Mucosa of descending colon (tissue), 3 donors: ENCODE measurements at regions not wholly inside any gene's neighbourhood (a gene's known extent, or its start where the extent isn't known, plus 50 kb on each side); places are given as distances from the start of the nearest gene placed in this dataset.
A peak's percentile ranks its signal among the peaks of the same experiment; 100 is the strongest.

Source experiments
- ATAC-seq: fragments of 200-7000 bp; cut with Tn5 transposase; one replicate; pipeline ENCODE4 v1.9.1; 2020; ENCODE audit warnings: mild to moderate bottlenecking, moderate library complexity
- DNase-seq, 3 donors: peaks; one replicate each; pipeline ENCODE4 v3.0.0-alpha.2; 2020
- H3K36me3 ChIP-seq: fragments of 200-600 bp; one replicate; pipeline ENCODE4 v1.8.0; 2021; ENCODE audit warnings: low read depth, mild to moderate bottlenecking
- H3K4me1 ChIP-seq: fragments of 200-600 bp; one replicate; pipeline ENCODE4 v1.8.0; 2021; ENCODE audit warnings: low read depth, mild to moderate bottlenecking
- H3K4me3 ChIP-seq: fragments of 200-600 bp; one replicate; pipeline ENCODE4 v1.8.0; 2021; ENCODE audit warnings: mild to moderate bottlenecking
- H3K9me3 ChIP-seq: fragments of 200-600 bp; one replicate; pipeline ENCODE4 v1.8.0; 2021; ENCODE audit warnings: mild to moderate bottlenecking
- CTCF ChIP-seq: fragments of 200-600 bp; IDR thresholded peaks from one replicate; pipeline ENCODE4 v1.8.0; 2022; ENCODE audit warnings: antibody characterized with exemption, mild to moderate bottlenecking
- intact Hi-C, 2 donors: fragments of 100-400 bp; cut with DNase I in 1 of 2; cut with micrococcal nuclease in 1 of 2; formaldehyde crosslinking; loops; one replicate each; pipeline versions ENCODE4 v1.11.0 to v1.11.1; 2022; cut with DNase I, micrococcal nuclease
- donor health status: DM: no; HTN: no; CAD: no; lungs with moderate emphysema.
- donor health status: DM: no; HTN: no; CAD: no.
- donor health status: DM: no; HTN: yes; CAD: no.

GRCh38 chr12:115079760-115080159 lies 395.8 kb upstream of the TBX3 start:
- Histone ChIP-seq H3K4me1 (peaks cover 5% of the 10 kb centered on the region), H3K9me3 (no peaks in the 10 kb centered on the region), H3K4me3 (no peak overlapping the region), H3K36me3 (no peaks in the 10 kb centered on the region)
- DNase-seq, result no peak
- ATAC-seq, result peak; percentile 75
- intact Hi-C loops, result no loop called here
- no peak for TF ChIP-seq CTCF

- no peaks in the 10 kb centered on the region for H3K9me3 ChIP-seq
- DNase-seq, result no peak
- no peak overlapping the region for H3K4me3 ChIP-seq
- H3K4me1 ChIP-seq, result peaks cover 5% of the 10 kb centered on the region
- ATAC-seq, result no peak
- TF ChIP-seq CTCF, result no peak
- intact Hi-C loops, result no loop called here
- no peaks in the 10 kb centered on the region for H3K36me3 ChIP-seq
Observed at GRCh38 chr12:115078990-115079389, 395.0 kb upstream of the TBX3 start.

- ATAC-seq (no peak), DNase-seq (no peak)
- no peak for TF ChIP-seq CTCF
- intact Hi-C loops, result no loop called here
- H3K4me1 ChIP-seq, result peaks cover 5% of the 10 kb centered on the region
- no peaks in the 10 kb centered on the region for H3K36me3 ChIP-seq
- no peaks in the 10 kb centered on the region for H3K9me3 ChIP-seq
- no peak overlapping the region for H3K4me3 ChIP-seq
Observed at GRCh38 chr12:115078334-115078733, 394.4 kb upstream of the TBX3 start.

- Histone ChIP-seq H3K9me3 (no peaks in the 10 kb centered on the region), H3K36me3 (no peaks in the 10 kb centered on the region), H3K4me3 (no peak overlapping the region), H3K4me1 (peaks cover 8% of the 10 kb centered on the region)
- TF ChIP-seq CTCF, result no peak
- ATAC-seq (no peak), DNase-seq (no peak)
- intact Hi-C loops, result no loop called here
Observed at GRCh38 chr12:115075552-115076170, 391.7 kb upstream of the TBX3 start.

GRCh38 chr12:115074617-115075016 lies 390.6 kb upstream of the TBX3 start:
- peaks cover 8% of the 10 kb centered on the region for H3K4me1 ChIP-seq
- H3K36me3 ChIP-seq, result no peaks in the 10 kb centered on the region
- ATAC-seq, result no peak
- no peak for TF ChIP-seq CTCF
- H3K4me3 ChIP-seq, result no peak overlapping the region
- intact Hi-C loops, result no loop called here
- no peaks in the 10 kb centered on the region for H3K9me3 ChIP-seq
- no peak for DNase-seq

- intact Hi-C loops, result no loop called here
- Histone ChIP-seq H3K4me3 (no peak overlapping the region), H3K36me3 (no peaks in the 10 kb centered on the region), H3K4me1 (peaks cover 4% of the 10 kb centered on the region), H3K9me3 (no peaks in the 10 kb centered on the region)
- TF ChIP-seq CTCF, result no peak
- ATAC-seq (peak; percentile 67), DNase-seq (peak in 1 of 3 donors; percentile 13)
Observed at GRCh38 chr12:115072712-115073111, 388.7 kb upstream of the TBX3 start.
